ENCODE measurements at regions not wholly inside any gene's neighbourhood (a gene's known extent, or its start where the extent isn't known, plus 50 kb on each side); places are given as distances from the start of the nearest gene placed in this dataset.

DNA sequence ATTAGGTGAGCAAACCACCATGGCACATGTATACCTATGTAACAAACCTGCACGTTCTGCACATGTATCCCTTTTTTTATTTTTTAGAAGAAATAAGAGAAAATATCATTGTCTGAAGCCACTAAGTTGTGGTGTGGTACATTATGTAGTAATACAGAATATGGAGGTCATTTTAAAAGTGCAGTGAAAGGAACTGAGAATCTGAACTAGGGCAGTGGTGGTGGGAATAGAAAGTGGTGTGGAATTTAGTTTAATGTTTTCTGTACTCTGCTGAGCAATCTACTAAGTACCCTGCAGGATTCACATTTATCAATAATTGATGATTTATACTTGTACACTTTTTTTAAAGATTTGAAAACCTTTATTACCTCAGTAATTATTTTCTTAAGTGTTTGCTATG lies 283.5 kb downstream of the CHL1 start:
- no peaks in the 10 kb centered on the region for H3K4me1 ChIP-seq
- no peak overlapping the region for H3K4me3 ChIP-seq
- peaks cover 0 to 4% (median 0%) of the 10 kb centered on the region in 7 donors for H3K27me3 ChIP-seq
- ATAC-seq (no peak), DNase-seq (no peak)
- H3K36me3 ChIP-seq, result no peaks in the 10 kb centered on the region
- 75 to 78% methylated on average over 1 of the region's 1 CpG for WGBS, 2 donors
- intact Hi-C loops (cut with DNase I), result no loop called here
- H3K9me3 ChIP-seq, result peaks cover 0 to 30% (median 6%) of the 10 kb centered on the region in 11 donors
- TF ChIP-seq, protein P1, sequence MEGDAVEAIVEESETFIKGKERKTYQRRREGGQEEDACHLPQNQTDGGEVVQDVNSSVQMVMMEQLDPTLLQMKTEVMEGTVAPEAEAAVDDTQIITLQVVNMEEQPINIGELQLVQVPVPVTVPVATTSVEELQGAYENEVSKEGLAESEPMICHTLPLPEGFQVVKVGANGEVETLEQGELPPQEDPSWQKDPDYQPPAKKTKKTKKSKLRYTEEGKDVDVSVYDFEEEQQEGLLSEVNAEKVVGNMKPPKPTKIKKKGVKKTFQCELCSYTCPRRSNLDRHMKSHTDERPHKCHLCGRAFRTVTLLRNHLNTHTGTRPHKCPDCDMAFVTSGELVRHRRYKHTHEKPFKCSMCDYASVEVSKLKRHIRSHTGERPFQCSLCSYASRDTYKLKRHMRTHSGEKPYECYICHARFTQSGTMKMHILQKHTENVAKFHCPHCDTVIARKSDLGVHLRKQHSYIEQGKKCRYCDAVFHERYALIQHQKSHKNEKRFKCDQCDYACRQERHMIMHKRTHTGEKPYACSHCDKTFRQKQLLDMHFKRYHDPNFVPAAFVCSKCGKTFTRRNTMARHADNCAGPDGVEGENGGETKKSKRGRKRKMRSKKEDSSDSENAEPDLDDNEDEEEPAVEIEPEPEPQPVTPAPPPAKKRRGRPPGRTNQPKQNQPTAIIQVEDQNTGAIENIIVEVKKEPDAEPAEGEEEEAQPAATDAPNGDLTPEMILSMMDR (IDR thresholded peaks at IDR 0.05), result no peak
- no peak overlapping the region for H3K27ac ChIP-seq

DNA sequence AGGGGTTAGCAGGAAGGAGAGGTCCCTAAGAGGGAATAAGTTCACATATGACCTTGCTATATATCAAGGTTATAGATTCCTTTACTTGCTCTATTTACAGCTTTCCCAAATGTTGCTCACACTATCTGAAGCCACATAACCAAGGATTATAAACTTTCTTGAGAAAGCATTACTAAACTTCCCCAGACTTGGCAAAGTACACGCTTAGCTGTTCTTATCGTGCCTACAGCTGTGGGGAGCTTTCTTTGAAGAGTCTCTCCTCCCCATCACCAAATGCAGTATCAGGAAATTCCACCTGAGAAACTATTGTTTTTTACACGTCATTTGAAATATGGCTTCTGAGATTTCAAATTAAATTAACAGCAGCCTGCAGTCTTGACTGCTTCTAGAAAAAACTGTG lies 284.5 kb downstream of the CHL1 start:
- ATAC-seq (no peak), DNase-seq (no peak)
- Histone ChIP-seq H3K27me3 (peaks cover 0 to 4% (median 0%) of the 10 kb centered on the region in 7 donors), H3K9me3 (peaks cover 0 to 29% (median 4%) of the 10 kb centered on the region in 11 donors), H3K36me3 (no peaks in the 10 kb centered on the region), H3K4me1 (no peaks in the 10 kb centered on the region), H3K4me3 (no peak overlapping the region), H3K27ac (no peak overlapping the region)
- TF ChIP-seq, protein P1 (IDR thresholded peaks at IDR 0.05), result no peak
- WGBS, 2 donors, result 51 to 54% methylated on average over 3 of the region's 3 CpGs
- intact Hi-C loops (cut with DNase I), result no loop called here

DNA sequence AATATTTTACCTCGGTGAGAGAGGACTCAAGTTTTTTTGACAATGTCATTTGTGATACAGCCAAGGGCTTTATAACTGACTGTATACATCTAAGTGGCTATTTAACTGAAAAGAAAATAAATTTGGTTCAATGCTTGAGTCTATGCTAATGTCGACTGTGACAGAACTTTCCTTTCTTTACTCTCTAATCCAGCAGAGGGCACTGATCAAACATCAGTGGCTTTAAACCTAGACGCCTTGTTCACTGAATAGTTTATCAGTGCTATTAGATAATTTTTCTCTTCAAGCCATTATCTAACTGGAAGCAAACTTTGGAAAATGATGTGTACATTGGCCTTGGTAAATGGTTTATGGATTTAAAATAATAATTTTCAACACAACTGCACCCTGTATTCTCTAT lies 285.1 kb downstream of the CHL1 start:
- H3K27ac ChIP-seq, result no peak overlapping the region
- no peaks in the 10 kb centered on the region for H3K4me1 ChIP-seq
- intact Hi-C loops (cut with DNase I), result no loop called here
- H3K36me3 ChIP-seq, result no peaks in the 10 kb centered on the region
- ATAC-seq (no peak), DNase-seq (no peak)
- peaks cover 0 to 4% (median 0%) of the 10 kb centered on the region in 7 donors for H3K27me3 ChIP-seq
- H3K9me3 ChIP-seq, result peaks cover 0 to 23% (median 4%) of the 10 kb centered on the region in 11 donors
- TF ChIP-seq, protein P1 (IDR thresholded peaks at IDR 0.05), result no peak
- 23 to 29% methylated on average over 3 of the region's 3 CpGs for WGBS, 2 donors
- no peak overlapping the region for H3K4me3 ChIP-seq

DNA sequence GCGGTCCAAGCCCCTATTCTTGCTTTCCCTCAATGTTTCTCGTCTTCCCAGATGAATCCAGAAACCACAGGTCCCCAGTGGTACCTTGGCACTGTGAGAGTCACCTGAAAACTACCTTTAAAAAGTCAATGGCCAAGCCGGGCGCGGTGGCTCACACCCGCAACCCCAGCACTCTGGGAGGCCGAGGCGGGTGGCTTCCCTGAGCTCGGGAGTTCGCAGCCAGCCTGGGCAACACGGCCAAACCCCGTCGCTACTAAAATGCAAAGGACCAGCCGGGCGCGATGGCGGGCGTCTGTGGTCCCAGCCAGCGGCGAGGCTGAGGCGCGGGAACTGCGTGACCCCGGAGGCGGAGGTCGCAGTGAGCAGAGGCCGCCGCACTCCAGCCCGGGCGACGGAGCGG lies 285.9 kb downstream of the CHL1 start:
- peak in 1 of 2 donors; percentile 9 for DNase-seq
- peaks cover 0 to 23% (median 7%) of the 10 kb centered on the region in 11 donors for H3K9me3 ChIP-seq
- H3K4me1 ChIP-seq, result no peaks in the 10 kb centered on the region
- WGBS, 2 donors, result 74 to 80% methylated on average over 28 to 31 of the region's 32 CpGs
- no peak overlapping the region for H3K4me3 ChIP-seq
- intact Hi-C loops (cut with DNase I), result no loop called here
- no peak for ATAC-seq
- no peak overlapping the region for H3K27ac ChIP-seq
- TF ChIP-seq, protein P1 (IDR thresholded peaks at IDR 0.05), result no peak
- peaks cover 0 to 4% (median 0%) of the 10 kb centered on the region in 7 donors for H3K27me3 ChIP-seq
- H3K36me3 ChIP-seq, result no peaks in the 10 kb centered on the region
